K562 (cell line): ENCODE measurements at regions not wholly inside any gene's neighbourhood (a gene's known extent, or its start where the extent isn't known, plus 50 kb on each side); places are given as distances from the start of the nearest gene placed in this dataset.

Source experiments
- ATAC-seq: fragments of 200-7000 bp; cut with Tn5 transposase; 3 replicates; pipeline ENCODE4 v1.9.1; 2020; ENCODE audit warnings: moderate library complexity
- BruUV-seq: library from RNA; stranded (reverse); fragments of 400-500 nt; replicated peaks from 2 replicates; lab custom pipeline; 2021; lab: Mats Ljungman, UMichigan
- CTCF ChIA-PET: fragments of 300-600 bp; formaldehyde crosslinking; extraction: SDS; loops from one replicate; lab custom pipeline; 2021; ENCODE audit warnings: low intra/inter-chr PET ratio; lab: Yijun Ruan, JAX
- POLR2A ChIA-PET: fragments of 300-600, 350-650 bp; sonication (Branson Sonifier 250); formaldehyde crosslinking; extraction: SDS; loops from one replicate; lab custom pipeline; 2021; ENCODE audit warnings: antibody characterized with exemption, inconsistent platforms; lab: Yijun Ruan, JAX
- DNase-seq, 4 experiments: peaks; one replicate each; pipeline versions ENCODE4 v3.0.0 to v3.0.0-alpha.2; 2011 to 2018; ENCODE audit warnings: low spot score in 3 of 4, mixed read lengths in 3 of 4; ENCODE audit errors: extremely low read depth in 1 of 4
- FAIRE-seq: peaks from 2 replicates; lab custom pipeline; 2011; peaks lifted over from hg19 to GRCh38; lab: Jason Lieb, UNC
- H2AFZ ChIP-seq: 2 replicates; pipeline ENCODE4 v1.6.0; 2011; ENCODE audit warnings: low read depth, low read length, control low read depth, inconsistent platforms
- H3K27ac ChIP-seq: fragments of 200-600 bp; 3 replicates; pipeline ENCODE4 v1.8.0; 2011; ENCODE audit warnings: low read depth, mild to moderate bottlenecking, control low read depth, inconsistent platforms, low read length, moderate library complexity, mixed read lengths; ENCODE audit errors: extremely low read depth
- H3K27me3 ChIP-seq, 2 experiments: fragments of 300-600 bp in 1 of 2; 2 replicates in 1 of 2; 3 replicates in 1 of 2; pipeline versions ENCODE4 v1.6.0 to v1.8.0; 2011; ENCODE audit warnings: inconsistent platforms in 2 of 2, low read length in 2 of 2, mild to moderate bottlenecking in 1 of 2, mixed read lengths in 1 of 2, moderate library complexity in 1 of 2; ENCODE audit not compliant: control insufficient read depth in 2 of 2, insufficient read depth in 2 of 2
- H3K36me3 ChIP-seq: fragments of 300-600 bp; 3 replicates; pipeline ENCODE4 v1.8.0; 2011; ENCODE audit warnings: mild to moderate bottlenecking, low read length, inconsistent platforms; ENCODE audit not compliant: control insufficient read depth, insufficient read depth
- H3K4me1 ChIP-seq, 2 experiments: fragments of 200-600 bp in 1 of 2; replicated peaks in 1 of 2; 2 replicates in 1 of 2; 3 replicates in 1 of 2; pipeline versions ENCODE4 v1.5.1 to v1.8.0; 2011; ENCODE audit warnings: inconsistent platforms in 2 of 2, low read length in 2 of 2, mild to moderate bottlenecking in 1 of 2, mixed read lengths in 1 of 2, moderate library complexity in 1 of 2; ENCODE audit not compliant: control insufficient read depth in 2 of 2, insufficient read depth in 2 of 2
- H3K4me2 ChIP-seq: 2 replicates; pipeline ENCODE4 v1.6.1; 2011; ENCODE audit warnings: low read length, control low read depth, inconsistent platforms, mixed read lengths; ENCODE audit not compliant: insufficient read depth
- H3K4me3 ChIP-seq: fragments of 200-600 bp; sonication (generic), shearing (Covaris generic); 2 replicates; pipeline ENCODE4 v1.5.1; 2016; ENCODE audit warnings: control low read depth, inconsistent platforms
- H3K79me2 ChIP-seq: fragments of 200-600 bp; 3 replicates; pipeline ENCODE4 v1.8.0; 2011; ENCODE audit warnings: low read length, inconsistent platforms; ENCODE audit not compliant: control insufficient read depth, insufficient read depth
- H3K9ac ChIP-seq, 2 experiments: 2 replicates each; pipeline versions ENCODE4 v1.6.0 to v1.6.1; 2011; ENCODE audit warnings: low read depth in 2 of 2, low read length in 2 of 2, control low read depth in 1 of 2, inconsistent platforms in 1 of 2, mild to moderate bottlenecking in 1 of 2, mixed read lengths in 1 of 2; ENCODE audit not compliant: insufficient read depth in 1 of 2
- H3K9me1 ChIP-seq: one replicate; pipeline ENCODE4 v1.6.0; 2011; ENCODE audit warnings: inconsistent platforms, mild to moderate bottlenecking, low read length, moderate library complexity; ENCODE audit not compliant: control insufficient read depth, insufficient read depth
- H3K9me3 ChIP-seq: replicated peaks from 2 replicates; pipeline ENCODE4 v1.5.1; 2011; ENCODE audit warnings: low read depth, low read length, inconsistent platforms; ENCODE audit not compliant: control insufficient read depth, insufficient read depth
- H4K20me1 ChIP-seq: replicated peaks from 2 replicates; pipeline ENCODE4 v1.6.1; 2011; ENCODE audit warnings: low read length, inconsistent platforms, mixed read lengths; ENCODE audit not compliant: control insufficient read depth, insufficient read depth
- ASH1L ChIP-seq: fragments of 450-650 bp; IDR thresholded peaks from 2 replicates; pipeline ENCODE4 v1.6.1; 2018; ENCODE audit warnings: borderline replicate concordance, mild to moderate bottlenecking, low read depth; ENCODE audit not compliant: partially characterized antibody
- BRD9 ChIP-seq: fragments of 450-650 bp; IDR thresholded peaks from 2 replicates; pipeline ENCODE4 v1.6.1; 2018; ENCODE audit warnings: low read depth; ENCODE audit not compliant: partially characterized antibody
- CCAR2 ChIP-seq: fragments of 200-400 bp; formaldehyde crosslinking; IDR thresholded peaks from 2 replicates; pipeline ENCODE4 v1.6.1; 2017; ENCODE audit warnings: mild to moderate bottlenecking, low read depth, low read length
- ESRRA ChIP-seq: fragments of 450-650 bp; IDR thresholded peaks from 2 replicates; pipeline ENCODE4 v1.6.1; 2014; ENCODE audit warnings: low read depth, mild to moderate bottlenecking, moderate library complexity, borderline replicate concordance
- FOXA3 ChIP-seq, 2 experiments: fragments of 450-650 bp in 1 of 2; sonication (generic) in 1 of 2; formaldehyde crosslinking; IDR thresholded peaks in 1 of 2; conservative IDR thresholded peaks in 1 of 2; 2 replicates each; pipeline versions ENCODE4 v1.4.0 to v1.8.0; 2020 to 2022; ENCODE audit warnings: mild to moderate bottlenecking in 2 of 2, missing genetic modification reagents in 1 of 2
- HCFC1 ChIP-seq: IDR thresholded peaks from 2 replicates; pipeline ENCODE4 v1.6.1; 2012; ENCODE audit warnings: low read depth, low read length, improper control_type of control experiment
- HINFP ChIP-seq: fragments of 450-650 bp; conservative IDR thresholded peaks from 2 replicates; pipeline ENCODE4 v1.6.1; 2016; ENCODE audit warnings: missing genetic modification characterization, low read depth, mild to moderate bottlenecking, control low read depth, missing compliant biosample characterization
- MCM2 ChIP-seq: fragments of 450-650 bp; IDR thresholded peaks from 2 replicates; pipeline ENCODE4 v1.6.1; 2017; ENCODE audit warnings: low read depth, mild to moderate bottlenecking
- MTA3 ChIP-seq: fragments of 450-650 bp; formaldehyde crosslinking; IDR thresholded peaks from 2 replicates; pipeline ENCODE4 v1.6.1; 2017; ENCODE audit warnings: mild to moderate bottlenecking, borderline replicate concordance
- NCOA4 ChIP-seq: fragments of 450-650 bp; IDR thresholded peaks from 2 replicates; pipeline ENCODE4 v1.6.1; 2018; ENCODE audit warnings: mild to moderate bottlenecking; ENCODE audit not compliant: partially characterized antibody
- NFIX ChIP-seq: fragments of 250-450 bp; sonication (Bioruptor Pico); IDR thresholded peaks from 2 replicates; pipeline ENCODE4 v1.4.0; 2020; ENCODE audit warnings: low read depth, mild to moderate bottlenecking, moderate library complexity
- NRF1 ChIP-seq, 2 experiments: fragments of 450-650 bp; IDR thresholded peaks in 1 of 2; conservative IDR thresholded peaks in 1 of 2; 2 replicates each; pipeline ENCODE4 v1.6.1; 2014; ENCODE audit warnings: mild to moderate bottlenecking in 2 of 2
- RBM25 ChIP-seq: fragments of 200-400 bp; formaldehyde crosslinking; IDR thresholded peaks from 2 replicates; pipeline ENCODE4 v1.6.1; 2018; ENCODE audit warnings: low read length, low read depth, moderate library complexity; ENCODE audit not compliant: severe bottlenecking
- WGBS: fragments of 100-300 bp; shearing (Covaris generic); methylation state at CpG from one replicate; pipeline ENCODE4 v1.1.6; 2016; ENCODE audit warnings: low coverage, mixed read lengths; ENCODE audit not compliant: insufficient coverage; ENCODE audit errors: missing lambda C conversion rate; 5-methylcytosine and 5-hydroxymethylcytosine counted together
- in situ Hi-C: fragments of 300-500 bp; cut with MboI; formaldehyde crosslinking; loops from 4 replicates; pipeline ENCODE4 v1.15.0; 2018; ENCODE audit warnings: inconsistent platforms, mixed read lengths
- intact Hi-C: fragments of 100-400 bp; cut with micrococcal nuclease; formaldehyde crosslinking; loops from 2 replicates; pipeline ENCODE4 v1.14.2; 2022

- intact Hi-C loops = no loop called here
- ATAC-seq = no peak
- Histone ChIP-seq H4K20me1 (no peaks in the 10 kb centered on the region), H3K9me1 (no peaks in the 10 kb centered on the region), H3K27me3 (peaks cover 0 to 6% of the 10 kb centered on the region in 2 experiments; a peak in 1 of 5 replicates), H3K9ac (no peak overlapping the region), H3K9me3 (no peaks in the 10 kb centered on the region), H3K36me3 (no peaks in the 10 kb centered on the region), H2AFZ (no peak overlapping the region), H3K4me2 (no peak overlapping the region), H3K4me1 (no peaks in the 10 kb centered on the region), H3K79me2 (no peaks in the 10 kb centered on the region), H3K27ac (no peak overlapping the region), H3K4me3 (no peak overlapping the region)
- WGBS = 1% methylated on average over 9 of the region's 9 CpGs
- no peak for TF ChIP-seq MTA3
- TF ChIP-seq NRF1 (conservative IDR thresholded peaks at IDR 0.05 in 1 of 2, IDR thresholded peaks at IDR 0.05 in 1 of 2) = peak; percentile 78 to 81
- BruUV-seq = no TSS peak
- POLR2A ChIA-PET = interaction anchor here (0.7 kb wide), 1 partner anchor 34 kb away, joined by 3 read pairs; no protein-coding TSS in a partner anchor
- FAIRE-seq = no peak
- CTCF ChIA-PET = no interaction called here
- no peak for DNase-seq
- in situ Hi-C loops = no loop called here
These were observed 237.1 kb downstream of the TSHZ3 start for GRCh38 chr19:31112158-31112557.

GRCh38 chr19:31111741-31112140 lies 237.5 kb downstream of the TSHZ3 start:
- intact Hi-C loops (no loop called here), in situ Hi-C loops (no loop called here)
- Histone ChIP-seq H2AFZ (no peak overlapping the region), H3K9me3 (no peaks in the 10 kb centered on the region), H3K27ac (no peak overlapping the region), H3K36me3 (no peaks in the 10 kb centered on the region), H3K4me3 (no peak overlapping the region), H3K9ac (no peak overlapping the region), H3K27me3 (peaks cover 0 to 6% of the 10 kb centered on the region in 2 experiments; a peak in 1 of 5 replicates), H4K20me1 (no peaks in the 10 kb centered on the region), H3K4me2 (no peak overlapping the region), H3K4me1 (no peaks in the 10 kb centered on the region)
- ChIA-PET POLR2A (interaction anchor here (0.7 kb wide), 1 partner anchor 33 kb away, joined by 3 read pairs; no protein-coding TSS in a partner anchor), CTCF (no interaction called here)
- ATAC-seq (no peak), FAIRE-seq (no peak), DNase-seq (no peak)
- WGBS = 0% methylated on average over 3 of the region's 3 CpGs
- no TSS peak for BruUV-seq
- TF ChIP-seq BRD9 (no peak), CCAR2 (no peak), HINFP (no peak), NCOA4 (no peak), ASH1L (no peak), MCM2 (no peak), FOXA3 (CRISPR knock-in tag; conservative IDR thresholded peaks at IDR 0.05 in 1 of 2, IDR thresholded peaks at IDR 0.05 in 1 of 2) (no peak), RBM25 (no peak), ESRRA (no peak), HCFC1 (no peak), NFIX (no peak)
- TF ChIP-seq, all 486 proteins: peak for 0
- H3K9me1 ChIP-seq = no peaks in the 10 kb centered on the region
- H3K79me2 ChIP-seq = no peaks in the 10 kb centered on the region
